ENCODE measurements at regions not wholly inside any gene's neighbourhood (a gene's known extent, or its start where the extent isn't known, plus 50 kb on each side); places are given as distances from the start of the nearest gene placed in this dataset.

DNA sequence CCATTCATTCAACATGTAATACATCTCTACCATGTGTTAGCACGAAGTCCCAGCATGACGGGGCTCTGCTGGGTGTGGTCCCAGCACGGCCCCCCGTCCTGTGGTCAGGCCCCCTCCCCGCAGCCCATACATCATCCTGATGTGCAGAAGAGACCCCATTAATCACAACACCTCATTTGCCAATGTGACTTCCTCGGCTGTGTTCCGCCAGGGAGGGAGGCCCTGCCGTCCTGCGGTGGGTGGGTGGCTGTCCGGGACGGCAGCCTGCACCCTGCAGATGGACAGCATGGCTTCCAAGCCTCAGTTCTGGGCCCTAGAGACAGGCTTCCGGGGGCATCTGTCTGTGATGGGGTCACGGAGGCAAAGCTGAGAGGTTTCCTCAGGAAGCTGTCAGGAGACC, 254.0 kb downstream of the CYP26B1 start:
- DNase-seq (ENCODE audit: low read depth): no peak

DNA sequence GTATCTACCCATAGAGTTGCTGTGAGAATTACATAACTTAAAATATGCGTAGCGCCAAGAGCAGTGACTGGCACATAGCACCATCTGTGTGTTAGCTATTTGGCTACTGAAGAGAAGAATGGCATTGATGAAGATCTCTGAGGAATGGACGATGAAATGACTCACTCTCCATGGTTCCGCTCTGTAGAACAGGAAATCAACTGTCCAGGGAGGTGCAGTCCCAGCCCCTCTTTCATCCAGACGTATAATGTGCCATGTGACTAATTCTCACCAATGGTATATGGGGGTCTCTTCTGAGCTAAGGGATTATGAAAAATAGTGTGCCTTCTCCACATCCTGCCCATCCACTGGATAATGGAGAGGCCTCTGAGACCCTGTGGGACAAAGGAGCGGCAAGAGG, 254.8 kb downstream of the CYP26B1 start:
- DNase-seq (ENCODE audit: low read depth): peak; percentile 54

DNA sequence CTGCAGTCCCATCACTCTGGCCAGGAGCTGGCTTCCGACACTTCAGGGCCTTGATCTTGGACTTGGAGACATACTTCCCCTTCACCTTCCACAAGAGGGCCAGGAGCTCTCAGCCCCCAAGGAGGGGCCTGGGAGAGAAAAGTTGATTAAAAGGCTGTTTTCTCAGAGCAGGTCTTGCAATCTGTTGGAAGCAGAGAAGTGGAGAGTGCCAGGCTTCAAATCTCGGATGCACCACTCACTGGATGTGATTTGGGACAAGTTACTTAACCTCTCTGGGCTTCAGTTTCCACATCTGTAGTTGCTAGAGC, 255.3 kb downstream of the CYP26B1 start:
- no peak for DNase-seq (ENCODE audit: low read depth)

DNA sequence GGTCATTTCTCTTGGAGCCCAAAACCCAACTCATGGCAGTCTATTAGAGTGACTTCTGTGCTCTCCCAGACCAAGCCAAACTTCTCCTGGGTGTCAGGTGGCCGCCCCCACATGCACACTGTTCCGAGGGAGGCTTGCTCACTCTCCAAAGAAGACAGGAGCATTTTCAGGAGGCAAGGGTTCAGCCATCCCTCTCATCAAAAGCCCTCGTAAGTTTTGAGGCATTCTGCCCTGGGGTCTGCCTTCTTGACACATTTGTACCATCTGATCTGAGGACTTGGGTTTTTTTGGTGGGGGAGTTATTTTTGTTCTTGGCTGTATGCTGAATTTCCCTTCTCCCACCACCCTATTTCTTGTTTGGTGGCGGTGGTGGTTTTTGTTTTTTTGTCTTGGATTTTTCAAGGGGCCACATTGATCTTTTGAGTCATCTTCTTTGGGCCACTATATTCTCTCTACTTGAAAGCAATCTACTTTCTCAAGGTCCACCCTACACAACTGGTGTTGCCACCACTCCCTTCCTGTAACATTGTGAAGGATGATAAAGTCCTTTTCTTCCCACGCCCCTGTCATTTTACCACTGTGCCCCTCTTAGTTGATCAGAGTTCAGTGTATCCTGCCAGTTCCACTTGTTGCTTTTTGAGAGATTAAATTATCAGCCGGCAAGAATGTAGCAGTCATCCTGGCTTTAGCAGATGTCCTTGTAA, 255.8 kb downstream of the CYP26B1 start:
- DNase-seq (ENCODE audit: low read depth): no peak

DNA sequence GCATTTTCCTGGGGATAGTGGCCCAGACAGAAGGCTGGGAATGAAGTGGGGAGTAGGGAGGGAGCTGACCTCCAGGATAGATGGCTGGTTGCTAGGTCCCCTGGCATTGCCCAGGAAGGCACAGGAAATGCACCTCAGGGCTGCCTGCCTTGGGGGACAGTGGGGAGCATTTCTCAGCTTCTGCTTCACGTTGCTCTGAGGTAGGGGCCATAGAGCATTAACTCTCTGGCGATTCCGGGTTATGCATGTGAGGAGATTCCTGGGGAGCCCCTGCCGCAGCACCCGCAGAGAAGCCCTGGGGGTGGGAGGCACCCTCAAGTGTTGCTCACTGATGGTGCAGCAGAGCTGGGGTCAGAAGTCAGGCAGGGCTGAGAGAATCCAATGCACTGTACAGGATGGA, 256.5 kb downstream of the CYP26B1 start:
- no peak for DNase-seq (ENCODE audit: low read depth)

DNA sequence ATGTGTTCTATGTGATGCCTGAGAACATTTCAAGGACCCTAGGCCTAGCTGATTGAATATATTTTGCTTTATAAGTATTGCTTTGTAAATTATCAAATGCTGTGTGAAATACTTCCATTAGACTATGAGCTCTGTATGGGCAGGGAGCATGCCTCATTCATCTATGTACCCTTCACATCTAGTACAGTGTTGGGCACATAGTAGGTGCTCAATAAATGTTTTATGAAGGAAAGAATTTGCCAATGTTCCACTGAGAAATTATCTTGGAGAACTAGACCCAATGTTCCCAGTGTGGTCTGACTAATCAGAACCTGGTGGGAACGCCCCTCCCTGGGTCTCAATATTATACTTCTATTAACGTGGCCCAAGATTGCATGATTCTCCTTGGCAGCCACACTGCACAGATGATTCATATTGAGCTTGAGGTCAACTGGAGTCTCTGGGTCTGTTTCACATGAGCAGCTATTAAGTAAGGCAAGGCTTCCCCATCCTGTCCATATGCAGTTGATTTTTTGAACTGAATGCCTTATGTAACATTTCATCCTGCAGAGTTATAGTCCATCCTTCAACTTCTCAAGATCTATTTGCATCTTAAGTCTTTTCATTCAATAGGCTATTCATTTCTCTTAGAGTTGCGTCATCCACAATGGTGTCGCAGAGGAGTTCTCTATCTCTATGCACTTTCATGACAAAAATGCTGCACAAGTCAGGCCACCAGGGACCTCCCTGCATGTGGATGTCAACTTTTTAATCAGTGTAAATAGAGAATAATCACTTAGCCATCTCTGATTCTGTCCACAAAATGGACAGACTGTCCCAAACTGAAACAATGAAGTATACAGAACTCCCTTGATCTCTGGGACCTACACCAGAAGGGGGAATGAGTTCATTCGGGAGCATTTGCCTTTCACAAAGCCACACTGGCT, 257.6 kb downstream of the CYP26B1 start:
- DNase-seq (ENCODE audit: low read depth): peak; percentile 62

DNA sequence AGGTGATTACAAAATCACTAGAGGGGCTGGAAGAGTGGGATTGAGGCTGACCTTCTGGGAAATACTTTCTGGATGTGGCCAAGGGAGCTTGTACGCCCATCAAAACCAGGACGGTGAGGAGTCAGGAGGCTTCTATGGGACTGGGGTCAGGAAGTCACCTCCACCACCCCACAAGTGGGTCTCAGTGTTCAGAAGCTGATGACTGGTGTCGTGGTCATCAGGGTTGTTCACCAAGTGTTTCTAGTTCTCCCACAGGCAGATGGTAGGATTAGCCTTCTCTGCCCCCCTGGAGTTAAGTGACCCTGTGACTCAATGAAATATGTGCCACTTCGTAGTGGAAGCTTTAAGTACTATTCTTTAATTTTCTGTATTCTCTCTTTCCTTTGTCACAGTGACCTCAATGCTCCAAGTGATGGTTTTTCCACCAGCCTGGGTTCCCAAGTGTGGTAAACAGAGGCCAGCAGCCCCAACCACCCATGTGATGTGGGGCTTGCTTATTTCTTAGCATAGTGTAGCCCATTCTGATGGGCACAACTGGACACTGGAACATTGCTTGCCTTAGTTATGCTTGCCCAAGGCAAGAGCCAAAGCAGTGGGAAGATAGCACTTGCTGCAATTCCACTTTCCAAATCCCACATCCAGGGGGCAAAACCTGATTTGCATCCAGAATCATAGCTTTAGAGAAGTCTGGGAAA, 258.8 kb downstream of the CYP26B1 start:
- DNase-seq (ENCODE audit: low read depth): peak; percentile 31

DNA sequence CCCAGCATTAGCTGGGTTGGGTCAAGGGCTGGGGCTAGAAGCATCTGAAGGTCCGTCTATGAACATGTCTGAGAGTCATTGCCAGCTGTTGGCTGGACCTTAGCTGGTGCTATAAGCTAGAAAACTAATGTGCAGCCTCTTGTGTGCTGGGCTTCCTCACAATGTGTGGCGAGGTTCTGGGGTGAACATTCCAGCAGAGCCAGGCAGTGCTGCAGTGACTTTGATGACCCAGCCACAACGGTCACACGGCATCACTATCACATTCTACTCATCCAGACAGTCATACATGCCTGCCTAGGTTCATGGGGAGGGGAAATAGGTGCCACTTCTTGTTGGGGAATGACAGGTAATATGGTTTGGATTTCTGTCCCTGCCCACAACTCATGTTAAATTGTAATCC, 260.5 kb downstream of the CYP26B1 start:
- no peak for DNase-seq (ENCODE audit: low read depth)

DNA sequence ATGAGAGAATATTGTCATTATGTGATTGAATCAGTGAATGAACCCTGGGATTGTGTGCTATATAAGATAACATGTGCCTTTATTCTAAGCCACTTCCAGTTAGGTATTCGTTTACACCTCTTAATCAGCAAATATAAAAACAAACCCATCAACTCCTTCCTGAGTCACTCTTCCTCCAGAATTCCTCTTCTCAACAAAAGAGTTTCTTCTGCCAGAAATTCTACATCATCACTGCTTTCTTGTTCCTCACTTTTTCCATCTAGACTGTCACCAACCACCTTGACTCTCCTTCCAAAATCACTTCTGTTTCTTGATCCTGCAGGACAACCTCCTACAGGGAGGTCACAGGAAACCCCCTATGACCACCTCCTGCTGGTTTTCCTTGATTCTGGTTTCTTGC, 261.4 kb downstream of the CYP26B1 start:
- DNase-seq (ENCODE audit: low read depth): no peak

DNA sequence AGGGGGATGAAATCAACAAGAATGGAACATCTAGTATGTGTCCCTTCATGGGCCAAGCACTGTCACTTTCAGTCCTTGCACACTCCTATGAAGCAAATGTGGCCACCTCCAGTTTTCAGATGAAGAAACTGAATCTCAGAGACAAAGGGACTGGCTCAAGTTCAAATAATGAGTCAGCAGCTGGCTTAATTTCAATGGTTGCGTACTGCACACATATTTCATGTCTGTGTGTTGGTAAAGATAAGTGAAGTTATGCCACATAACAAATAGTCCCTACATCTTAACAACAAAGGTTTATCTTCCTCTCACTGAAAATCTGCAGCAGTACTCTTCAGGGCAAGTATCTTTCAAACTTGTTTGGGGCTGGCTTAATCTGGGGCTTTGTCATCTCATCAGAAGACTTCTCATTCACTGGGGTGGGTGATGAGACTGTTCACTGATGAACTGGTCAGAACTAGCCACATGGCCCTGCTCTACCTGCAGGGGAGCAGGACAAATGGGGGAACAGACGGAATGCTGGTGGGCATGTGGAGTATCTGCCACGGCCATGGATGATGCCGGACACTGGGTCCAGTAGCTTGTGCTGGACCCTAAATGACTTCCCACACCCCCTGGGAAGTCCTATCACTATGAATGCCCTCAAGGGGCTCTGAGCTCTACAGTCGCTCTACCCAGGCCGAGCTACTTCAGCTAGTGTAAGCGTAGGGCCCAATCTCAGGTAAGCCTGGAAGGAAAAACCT, 263.2 kb downstream of the CYP26B1 start:
- DNase-seq (ENCODE audit: low read depth): peak; percentile 50

DNA sequence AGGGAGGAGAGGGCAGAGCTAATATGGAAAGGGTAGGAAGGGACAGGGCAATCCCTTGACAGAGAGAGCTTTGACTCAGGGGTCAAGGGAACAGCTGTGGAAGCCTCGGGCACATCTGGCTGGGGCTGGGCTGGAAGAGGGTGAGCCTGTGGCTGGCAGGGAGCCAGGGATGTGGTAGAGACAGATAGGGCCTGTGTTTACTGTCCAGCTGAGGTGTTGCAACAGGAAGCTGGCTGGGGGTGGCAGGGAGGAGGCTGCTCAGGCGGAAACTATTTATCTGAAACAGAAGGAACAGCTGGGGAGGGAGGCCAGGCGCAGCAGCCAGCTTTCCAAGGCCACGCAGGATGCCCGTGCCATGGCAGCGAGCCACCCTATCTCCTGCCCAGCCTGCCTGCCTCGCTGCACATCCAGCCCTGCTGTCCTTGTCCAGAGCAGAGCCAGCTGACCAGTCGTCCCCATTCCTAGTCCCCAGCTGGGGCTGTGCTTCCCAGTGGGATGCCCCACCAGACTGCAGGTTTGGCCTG, 264.7 kb downstream of the CYP26B1 start:
- DNase-seq (ENCODE audit: low read depth): peak; percentile 67

DNA sequence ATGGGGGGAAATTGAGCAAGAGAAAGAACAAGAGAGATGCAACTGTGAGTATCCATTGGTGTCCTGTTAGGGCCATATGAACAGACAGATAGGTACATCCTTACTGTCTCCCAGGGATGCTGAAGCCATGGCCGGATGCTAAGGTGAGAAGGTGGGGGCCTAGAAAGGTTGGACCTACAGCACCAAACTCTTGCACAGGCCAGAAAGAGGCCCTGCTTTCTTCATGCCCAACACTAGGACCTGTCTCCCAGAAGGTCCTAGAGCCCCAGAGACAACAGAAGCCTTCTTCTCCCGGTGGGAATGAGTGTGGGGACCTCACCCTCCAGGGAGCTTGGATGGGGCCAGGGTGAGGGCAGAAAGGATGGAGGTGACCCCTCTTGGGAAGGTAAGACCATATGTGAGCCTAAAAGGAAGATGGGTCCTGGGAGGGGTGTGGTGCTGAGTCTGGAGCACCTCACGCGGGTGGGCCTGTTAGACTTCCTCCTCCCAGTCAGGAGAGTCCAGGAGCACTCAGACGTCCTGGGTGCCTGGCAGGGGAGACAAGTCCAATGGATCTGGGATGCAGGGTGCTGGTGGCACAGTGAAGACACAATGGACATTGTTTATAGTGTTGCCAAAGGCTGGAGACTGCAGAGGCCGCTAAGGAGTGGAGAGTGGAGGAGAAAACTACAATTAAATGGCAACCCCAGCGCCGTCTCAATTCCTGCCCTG, 265.3 kb downstream of the CYP26B1 start:
- no peak for DNase-seq (ENCODE audit: low read depth)

DNA sequence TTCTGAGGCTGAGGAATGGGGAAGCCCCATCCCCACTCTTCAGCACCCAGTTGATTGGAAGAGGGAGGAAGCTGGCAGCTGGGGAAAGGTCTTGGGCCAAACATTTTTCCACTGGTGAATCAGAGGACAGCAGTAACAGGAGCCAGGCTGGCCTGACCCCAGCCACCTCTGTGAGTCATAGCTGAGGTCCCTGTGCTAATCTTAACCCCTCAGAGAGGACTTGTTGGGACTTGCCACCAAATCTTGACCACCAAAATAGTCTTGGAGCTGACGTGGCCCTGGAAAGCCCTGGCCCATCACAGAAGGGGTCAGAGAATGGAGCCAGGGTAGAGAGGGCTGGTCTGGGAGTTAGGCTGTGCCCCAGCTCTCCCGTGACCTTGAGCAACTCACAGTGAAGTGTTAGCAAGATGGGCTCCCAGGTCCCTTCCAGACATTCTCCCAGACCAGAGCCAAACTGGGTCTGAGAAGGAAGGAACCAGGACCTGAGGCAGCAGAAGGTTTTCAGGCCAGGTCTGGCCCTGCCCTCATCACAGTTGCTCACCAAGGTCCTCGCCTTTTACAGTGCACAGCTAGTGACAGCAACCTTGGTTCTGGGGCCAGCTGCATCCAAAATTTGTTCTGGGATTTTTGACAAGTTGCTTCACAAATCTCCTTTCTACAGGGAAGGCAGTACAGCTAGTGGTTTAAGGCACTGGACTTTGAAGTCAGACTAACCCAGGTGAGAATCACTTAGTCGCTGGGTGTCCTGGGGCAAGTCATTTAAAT, 266.6 kb downstream of the CYP26B1 start:
- DNase-seq (ENCODE audit: low read depth): peak; percentile 70

DNA sequence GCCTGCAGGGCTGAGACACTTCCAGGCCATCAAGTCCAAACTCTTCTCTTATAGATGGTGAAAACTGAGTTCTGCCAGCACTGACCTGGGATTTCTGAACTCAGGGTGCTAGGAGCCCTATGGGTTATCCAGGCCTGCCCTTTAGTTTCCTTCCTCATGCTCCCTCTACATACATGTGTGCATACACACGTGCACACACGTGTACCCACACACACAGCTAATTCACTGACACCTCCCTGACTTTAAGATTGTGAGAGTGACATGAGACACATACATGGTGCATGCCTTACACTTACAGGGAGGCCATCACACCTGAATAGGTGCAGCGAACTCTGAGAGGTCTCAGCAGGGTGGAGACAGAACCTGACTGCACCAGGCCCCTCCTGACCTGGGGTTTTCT, 267.4 kb downstream of the CYP26B1 start:
- no peak for DNase-seq (ENCODE audit: low read depth)

DNA sequence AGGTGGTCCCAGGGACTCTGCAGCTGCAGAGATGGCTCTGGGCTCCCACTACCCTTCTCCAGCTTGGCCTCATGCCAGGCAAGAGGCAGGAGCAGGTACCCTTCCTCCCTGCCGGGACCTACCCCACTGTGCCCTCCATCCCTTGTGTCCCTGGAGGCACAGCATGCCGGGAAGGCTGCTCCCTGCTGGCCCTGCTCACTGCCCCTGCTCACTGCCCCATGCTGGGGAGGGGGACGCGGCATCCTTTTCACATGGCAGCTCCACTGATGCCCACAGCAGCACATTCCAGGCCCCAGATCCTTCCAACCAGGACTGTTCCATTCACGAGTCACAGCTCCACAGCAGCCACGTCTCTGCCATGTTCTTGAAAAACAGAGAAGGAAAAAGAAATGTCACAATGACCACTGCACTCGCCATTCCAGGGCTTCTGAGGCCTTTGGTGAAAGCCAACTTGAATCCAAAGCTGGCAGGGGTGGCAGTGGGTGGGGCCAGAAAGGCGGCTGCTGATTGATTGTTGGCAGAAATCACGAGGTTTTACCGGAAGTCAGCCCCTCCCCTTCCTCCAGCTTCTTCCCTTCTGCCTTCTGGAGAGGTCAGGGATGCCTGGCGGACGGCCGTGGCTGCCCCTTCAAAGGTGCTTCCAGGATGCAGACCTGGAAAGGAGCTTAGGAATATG, 268.0 kb downstream of the CYP26B1 start:
- DNase-seq (ENCODE audit: low read depth): no peak

DNA sequence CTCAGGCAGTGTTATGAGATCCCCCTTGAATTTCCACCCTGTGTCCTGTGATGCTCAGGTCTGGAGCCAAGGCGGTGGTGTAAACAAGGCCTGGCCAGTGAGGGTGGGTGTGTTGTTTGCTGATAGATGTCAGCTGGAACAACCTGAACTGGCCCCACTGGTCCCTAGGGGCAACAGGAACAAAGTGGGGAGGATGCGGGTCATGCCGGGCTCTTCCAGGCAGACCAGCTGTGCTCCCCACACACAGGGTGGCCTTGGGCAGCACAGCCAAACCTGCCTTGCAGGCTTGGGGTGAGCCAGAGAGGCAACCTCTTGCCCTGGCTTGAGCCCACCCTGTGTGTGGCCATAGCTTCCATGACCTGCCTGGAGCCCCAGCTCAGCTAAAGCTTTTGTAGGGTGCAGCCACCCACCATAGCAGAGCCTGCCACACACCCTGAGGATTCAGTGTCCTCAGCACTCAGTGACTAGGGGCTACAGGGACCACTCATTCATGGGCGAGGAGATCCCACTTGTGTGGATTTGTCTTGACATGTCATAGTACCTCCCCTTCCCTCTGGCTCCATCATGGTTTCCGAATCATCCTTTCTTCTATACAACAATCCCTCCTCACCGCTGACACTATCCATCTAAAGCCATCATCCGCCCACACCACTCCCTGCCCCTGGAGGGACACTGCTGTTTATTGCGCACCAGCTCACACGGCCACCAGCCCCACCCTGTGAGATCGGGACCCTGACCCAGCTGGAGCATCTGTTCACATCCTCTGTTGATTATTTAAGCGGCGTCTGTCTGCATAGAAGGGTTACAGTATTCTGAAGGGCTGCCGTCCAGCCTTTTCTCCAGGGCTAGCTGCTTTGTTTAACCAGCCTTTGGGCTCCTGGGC, 268.8 kb downstream of the CYP26B1 start:
- DNase-seq (ENCODE audit: low read depth): no peak

DNA sequence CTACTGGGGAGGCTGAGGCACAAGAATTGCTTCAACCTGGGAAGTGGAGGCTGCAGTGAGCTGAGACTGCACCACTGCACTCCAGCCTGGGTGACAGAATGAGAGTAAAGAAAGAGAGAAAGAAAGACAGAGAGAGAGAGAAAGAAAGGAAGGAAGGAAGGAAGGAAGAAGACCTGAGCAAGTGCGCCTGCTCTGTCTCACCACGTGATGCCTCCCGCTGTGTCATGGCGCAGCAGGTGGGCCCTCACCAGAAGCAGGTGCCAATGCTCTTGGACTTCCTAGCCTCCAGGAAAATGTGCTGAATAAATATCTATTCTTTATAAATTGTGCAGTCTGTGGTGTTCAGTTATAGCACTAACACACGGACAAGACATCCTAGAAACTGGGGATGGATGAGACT, 270.0 kb downstream of the CYP26B1 start:
- no peak for DNase-seq (ENCODE audit: low read depth)

All from HT1080 (cell line).